Coronary artery (tissue), 2 donors: ENCODE measurements at regions not wholly inside any gene's neighbourhood (a gene's known extent, or its start where the extent isn't known, plus 50 kb on each side); places are given as distances from the start of the nearest gene placed in this dataset.

ENCODE experiments used
- DNase-seq: peaks from one replicate; pipeline ENCODE4 v3.0.0-alpha.2; 2017; ENCODE audit warnings: low spot score
- H3K27ac ChIP-seq, 2 donors: fragments of 200-600 bp; sonication (generic); one replicate each; pipeline ENCODE4 v1.5.1; 2016 to 2019
- H3K4me3 ChIP-seq: fragments of 200-600 bp; sonication (generic); 2 replicates; pipeline ENCODE4 v1.5.1; 2016; ENCODE audit warnings: mild to moderate bottlenecking, moderate library complexity
- CTCF ChIP-seq: fragments of 200-600 bp; sonication (generic); IDR thresholded peaks from one replicate; pipeline ENCODE4 v1.5.1; 2019; ENCODE audit warnings: antibody characterized with exemption

- Histone ChIP-seq H3K27ac (no peak overlapping the region), H3K4me3 (no peak overlapping the region)
- no peak for DNase-seq
- no peak for TF ChIP-seq CTCF
Measured at GRCh38 chr18:75586130-75586889, 158.8 kb upstream of the SMIM21 start.

DNA sequence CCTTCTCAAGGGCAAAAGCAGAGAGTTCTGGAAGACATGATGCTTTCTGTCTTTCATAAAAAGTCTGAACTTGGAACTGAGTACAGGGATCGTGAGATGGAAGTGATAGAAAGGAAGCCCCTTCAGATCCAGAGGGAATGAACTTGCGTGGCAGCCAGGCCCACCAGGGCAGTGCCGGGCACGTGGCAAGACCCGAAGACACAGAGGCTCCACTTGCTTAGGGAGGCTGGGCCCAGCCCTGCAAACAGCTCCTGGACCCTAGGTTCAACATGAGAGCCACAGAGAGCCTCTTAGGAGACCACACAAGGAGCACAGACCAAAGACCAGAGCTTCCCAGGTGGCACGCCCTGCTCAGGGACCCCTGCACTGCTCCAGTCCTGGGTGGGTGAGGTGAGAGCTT is 155.4 kb upstream of the SMIM21 start:
- Histone ChIP-seq H3K4me3 (no peak overlapping the region), H3K27ac (no peak overlapping the region)
- no peak for TF ChIP-seq CTCF
- no peak for DNase-seq

DNA sequence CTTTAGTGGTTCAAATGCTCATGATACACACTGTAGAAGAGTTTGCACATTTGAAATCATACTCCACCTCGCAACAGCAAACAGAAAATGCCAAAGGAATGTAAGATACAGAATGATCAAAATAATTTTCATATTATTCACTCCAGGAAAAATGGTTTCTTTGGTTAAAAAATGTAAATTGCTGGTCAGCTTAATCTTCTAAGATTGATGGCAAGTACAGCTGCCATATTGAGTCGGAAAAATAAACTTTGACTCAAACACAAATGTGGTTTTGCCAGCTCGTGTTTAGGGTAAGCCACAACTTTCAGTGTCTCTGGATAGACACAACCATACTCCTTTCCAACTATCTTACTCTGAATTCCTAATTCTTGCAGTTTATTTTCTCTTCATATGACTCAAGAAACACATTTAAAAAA is 154.9 kb upstream of the SMIM21 start:
- no peak for DNase-seq
- H3K27ac ChIP-seq = no peak overlapping the region
- TF ChIP-seq CTCF = no peak
- no peak overlapping the region for H3K4me3 ChIP-seq

DNA sequence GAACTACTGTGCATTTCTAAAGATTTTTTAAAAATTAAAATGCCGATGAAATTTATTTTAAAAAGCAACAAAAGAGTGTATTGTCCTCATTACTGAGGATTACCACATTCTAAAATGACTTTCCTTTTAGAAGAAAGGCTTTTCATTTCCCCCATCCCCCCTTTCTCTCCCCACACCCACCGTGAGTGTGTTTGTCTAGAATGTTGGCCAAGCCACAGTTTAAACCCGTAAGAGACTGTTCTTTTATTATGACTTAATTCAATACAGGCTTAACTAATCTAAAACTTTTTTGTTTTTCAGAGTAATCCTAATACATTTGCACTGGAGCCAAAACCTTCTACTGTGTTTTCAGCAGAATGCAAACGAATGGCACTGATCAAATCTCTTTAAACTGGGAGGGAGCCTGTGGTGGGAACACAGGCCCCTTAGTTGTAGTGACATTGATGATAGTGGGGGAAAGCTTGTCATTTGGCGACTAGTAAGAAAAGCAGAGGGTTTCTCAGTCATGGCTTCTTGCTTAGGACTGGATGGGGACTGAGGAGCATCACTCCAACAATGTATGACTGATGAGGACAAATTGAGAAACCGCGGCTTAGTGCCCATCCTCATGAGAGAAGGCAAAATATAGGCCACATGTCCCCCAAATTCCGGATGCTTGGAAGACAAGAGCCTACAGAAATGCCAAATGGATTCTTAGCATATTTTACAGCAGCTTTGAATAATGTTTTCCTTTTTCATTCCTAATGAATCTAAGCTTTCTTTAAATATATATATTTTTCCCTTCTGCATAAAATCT is 154.0 kb upstream of the SMIM21 start:
- Histone ChIP-seq H3K4me3 (no peak overlapping the region), H3K27ac (no peak overlapping the region)
- no peak for TF ChIP-seq CTCF
- no peak for DNase-seq

DNA sequence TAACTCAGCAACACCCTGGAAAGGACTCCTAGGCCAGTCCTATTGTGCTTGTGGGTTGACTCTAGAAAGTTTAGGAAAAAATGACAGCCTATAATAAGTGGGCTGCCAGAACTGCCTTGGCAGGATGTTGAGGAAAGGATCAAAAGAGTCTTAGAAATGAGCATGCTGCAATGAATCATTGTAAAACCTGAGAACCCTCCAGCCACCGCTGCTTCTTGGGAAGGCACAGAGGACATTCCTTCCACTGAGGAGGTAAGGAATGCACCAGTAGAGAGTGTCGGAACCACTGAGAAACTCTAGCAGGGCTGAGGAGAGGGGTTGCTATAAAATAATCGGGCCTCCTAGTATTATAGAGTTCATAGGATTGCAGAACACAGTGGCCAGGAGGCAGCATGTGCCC is 146.7 kb upstream of the SMIM21 start:
- no peak overlapping the region for H3K4me3 ChIP-seq
- no peak overlapping the region for H3K27ac ChIP-seq
- TF ChIP-seq CTCF = no peak
- no peak for DNase-seq

GRCh38 chr18:75563150-75563549 is 135.6 kb upstream of the SMIM21 start:
- no peak for TF ChIP-seq CTCF
- Histone ChIP-seq H3K4me3 (no peak overlapping the region), H3K27ac (no peak overlapping the region)
- no peak for DNase-seq

DNA sequence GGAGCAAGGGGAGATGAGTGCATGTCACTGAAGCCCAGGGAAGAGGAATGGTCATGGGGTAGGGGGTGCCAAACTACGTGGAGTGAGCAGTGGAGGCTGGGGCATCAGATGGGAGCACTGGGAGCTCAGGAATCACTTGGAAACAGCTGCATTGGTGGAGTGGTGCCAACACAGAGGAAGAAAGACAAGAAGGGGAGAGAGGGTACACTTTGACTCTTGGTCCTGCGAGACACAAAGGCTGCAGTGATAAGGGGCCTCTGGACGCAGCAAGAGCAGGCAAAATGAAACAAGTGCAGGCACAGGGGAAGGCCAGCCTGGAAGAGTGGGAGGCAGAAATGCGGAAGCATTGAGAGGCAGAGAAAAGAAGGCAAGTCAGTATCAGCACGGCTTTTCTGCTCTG is 134.7 kb upstream of the SMIM21 start:
- no peak for TF ChIP-seq CTCF
- no peak for DNase-seq
- Histone ChIP-seq H3K27ac (no peak overlapping the region), H3K4me3 (no peak overlapping the region)
